ENCODE measurements at regions not wholly inside any gene's neighbourhood (a gene's known extent, or its start where the extent isn't known, plus 50 kb on each side); places are given as distances from the start of the nearest gene placed in this dataset.

DNA sequence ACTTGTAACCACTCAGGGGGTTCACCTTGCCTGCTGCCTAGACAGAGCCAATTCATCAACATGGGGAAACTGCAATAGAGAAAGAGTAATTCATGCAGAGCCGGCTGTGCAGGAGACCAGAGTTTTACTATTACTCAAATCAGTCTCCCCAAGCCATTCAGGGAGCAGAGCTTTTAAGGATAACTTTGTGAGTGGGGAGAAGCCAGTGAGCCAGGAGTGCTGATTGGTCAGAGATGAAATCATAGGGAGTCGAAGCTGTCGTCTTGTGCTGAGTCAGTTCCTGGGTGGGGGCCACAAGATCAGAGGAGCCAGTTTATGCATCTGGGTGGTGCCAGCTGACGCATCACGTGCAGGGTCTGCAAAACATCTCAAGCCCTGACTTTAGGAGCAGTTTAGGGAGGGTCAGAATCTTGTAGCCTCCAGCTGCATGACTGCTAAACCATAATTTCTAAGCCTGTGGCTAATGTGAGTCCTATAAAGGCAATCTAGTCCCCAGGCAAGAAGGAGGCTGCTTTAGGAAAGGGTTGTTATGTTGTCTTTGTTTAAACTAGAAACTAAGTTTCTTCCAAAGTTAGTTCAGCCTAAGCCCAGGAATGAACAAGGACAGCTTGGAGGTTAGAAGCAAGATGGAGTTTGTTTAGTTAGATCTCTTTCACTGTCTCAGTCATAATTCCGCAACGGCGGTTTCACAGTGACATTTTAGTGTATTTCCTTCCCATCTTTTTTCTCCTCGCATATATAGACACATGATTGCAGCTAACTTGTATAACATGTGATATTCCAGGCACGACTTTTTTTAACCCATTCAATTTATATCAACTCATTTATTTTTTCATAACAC, 68.9 kb upstream of the NCOR2 start:
- intact Hi-C loops (cut with micrococcal nuclease; ENCODE audit: unreplicated experiment) = no loop called here
- no TSS peak for BruUV-seq (replicated peaks)
- FAIRE-seq = no peak
- H3K79me2 ChIP-seq (ENCODE audit: control insufficient read depth, insufficient read depth, low read length) = no peaks in the 10 kb centered on the region
- no peak overlapping the region for H3K9ac ChIP-seq (ENCODE audit: control insufficient read depth, insufficient read depth, low read length)
- no peaks in the 10 kb centered on the region for H3K36me3 ChIP-seq (ENCODE audit: control insufficient read depth in 2 of 2, insufficient read depth in 2 of 2, low read length in 1 of 2)
- peak; percentile 11 for DNase-seq (ENCODE audit: low read depth, low spot score)
- no peak overlapping the region for H2AFZ ChIP-seq (ENCODE audit: control insufficient read depth, low read depth, low read length)
- SMC1A ChIA-PET (ENCODE audit: uncharacterized antibody, unreplicated experiment) = no interaction called here
- H3K27ac ChIP-seq (ENCODE audit: control insufficient read depth, insufficient read depth) = no peak overlapping the region
- H3K4me3 ChIP-seq = no peak overlapping the region
- RAD21 ChIA-PET (ENCODE audit: unreplicated experiment) = no interaction called here
- no peaks in the 10 kb centered on the region for H4K20me1 ChIP-seq (ENCODE audit: control insufficient read depth, insufficient read depth)
- H3K9me3 ChIP-seq (replicated peaks; ENCODE audit: control insufficient read depth, insufficient read depth, low read length) = no peaks in the 10 kb centered on the region; the same call in 2 of the 3 replicates
- ATAC-seq = peak; percentile 51
- POLR2A ChIA-PET = no interaction called here
- in situ Hi-C loops (cut with MboI) = no loop called here
- 33% methylated on average over 10 of the region's 10 CpGs for WGBS (ENCODE audit: insufficient coverage, insufficient replicate concordance, low lambda C conversion rate, missing lambda C conversion rate)
- CTCF ChIA-PET = no interaction called here
- H3K27me3 ChIP-seq (replicated peaks in 1 of 2; ENCODE audit: control insufficient read depth in 2 of 2, insufficient read depth in 2 of 2, low read length in 1 of 2) = no peaks in the 10 kb centered on the region; a peak in 1 of 4 replicates
- H3K4me1 ChIP-seq (ENCODE audit: control insufficient read depth, insufficient read depth, low read length) = no peaks in the 10 kb centered on the region; the same call in 1 of the 2 replicates
- no peak overlapping the region for H3K4me2 ChIP-seq (ENCODE audit: control insufficient read depth, insufficient read depth)
- TF ChIP-seq ESRRA (IDR thresholded peaks at IDR 0.05; ENCODE audit: low read length) (no peak), RAD51 (IDR thresholded peaks at IDR 0.05) (peak; percentile 41; the same call in 1 of the 2 replicates), STAT1 (conservative IDR thresholded peaks at IDR 0.05) (no peak), CEBPZ (IDR thresholded peaks at IDR 0.05; ENCODE audit: low read depth, low read length) (no peak), SMARCA5 (IDR thresholded peaks at IDR 0.05) (no peak), FOS (IDR thresholded peaks at IDR 0.05; ENCODE audit: borderline replicate concordance, extremely low read depth, insufficient read length) (no peak), RUNX3 (IDR thresholded peaks at IDR 0.05; ENCODE audit: low read length) (no peak), RCOR1 (conservative IDR thresholded peaks at IDR 0.05; ENCODE audit: low read depth, low read length) (no peak), EGR1 (IDR thresholded peaks at IDR 0.05; ENCODE audit: borderline replicate concordance in 1 of 2, low read depth in 2 of 2, low read length in 2 of 2) (no peak), NFYB (IDR thresholded peaks at IDR 0.05; ENCODE audit: insufficient read depth, low read depth, low read length) (peak; percentile 63; the same call in 1 of the 2 replicates), TCF12 (IDR thresholded peaks at IDR 0.05; ENCODE audit: low read depth, low read length) (no peak), NRF1 (conservative IDR thresholded peaks at IDR 0.05; ENCODE audit: low read depth, low read length) (no peak), SPI1 (IDR thresholded peaks at IDR 0.05; ENCODE audit: borderline replicate concordance, insufficient read depth, low read depth, low read length) (no peak), BHLHE40 (IDR thresholded peaks at IDR 0.05; ENCODE audit: borderline replicate concordance in 1 of 2, low read depth in 2 of 2, low read length in 1 of 2) (peak in 1 of 2 experiments; percentile 49; a peak in 1 of 4 replicates), NFIC (IDR thresholded peaks at IDR 0.05; ENCODE audit: low read depth, low read length) (no peak), ZNF622 (IDR thresholded peaks at IDR 0.05) (no peak), EED (IDR thresholded peaks at IDR 0.05; ENCODE audit: low read depth) (no peak), RFX5 (IDR thresholded peaks at IDR 0.05; ENCODE audit: low read depth, low read length) (no peak), JUNB (IDR thresholded peaks at IDR 0.05) (peak; percentile 27; the same call in 1 of the 2 replicates)
- TF ChIP-seq, protein P1, sequence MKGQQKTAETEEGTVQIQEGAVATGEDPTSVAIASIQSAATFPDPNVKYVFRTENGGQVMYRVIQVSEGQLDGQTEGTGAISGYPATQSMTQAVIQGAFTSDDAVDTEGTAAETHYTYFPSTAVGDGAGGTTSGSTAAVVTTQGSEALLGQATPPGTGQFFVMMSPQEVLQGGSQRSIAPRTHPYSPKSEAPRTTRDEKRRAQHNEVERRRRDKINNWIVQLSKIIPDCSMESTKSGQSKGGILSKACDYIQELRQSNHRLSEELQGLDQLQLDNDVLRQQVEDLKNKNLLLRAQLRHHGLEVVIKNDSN (IDR thresholded peaks at IDR 0.05; ENCODE audit: borderline replicate concordance, extremely low read length, insufficient read depth, low read depth, low read length) = no peak
